HG02623 (cell line): ENCODE measurements at regions not wholly inside any gene's neighbourhood (a gene's known extent, or its start where the extent isn't known, plus 50 kb on each side); places are given as distances from the start of the nearest gene placed in this dataset.

Source experiments
- ATAC-seq: cut with Tn5 transposase; IDR thresholded peaks from one replicate; pipeline ENCODE4 v1.9.1; 2021; ENCODE audit warnings: moderate library complexity; ENCODE audit not compliant: unreplicated experiment

DNA sequence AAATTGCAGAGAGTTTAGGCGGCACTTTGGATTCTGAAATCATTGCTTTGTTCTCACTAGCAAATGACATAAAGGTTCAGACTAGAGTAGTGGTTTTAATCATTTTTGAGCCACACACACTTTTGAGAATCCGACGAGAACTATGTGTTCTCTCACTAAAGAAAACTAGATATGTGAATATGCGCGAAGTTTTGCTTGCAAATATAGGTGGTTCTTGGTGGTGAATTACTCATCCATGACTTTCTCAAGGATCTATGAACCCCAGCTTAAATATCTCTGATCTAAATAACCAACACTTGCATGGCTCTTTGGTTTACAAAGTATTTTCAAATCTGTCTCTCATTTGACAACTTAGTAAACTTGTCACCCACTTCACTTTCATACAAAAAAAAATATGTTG lies 54.8 kb downstream of the NOG start:
- no peak for ATAC-seq

DNA sequence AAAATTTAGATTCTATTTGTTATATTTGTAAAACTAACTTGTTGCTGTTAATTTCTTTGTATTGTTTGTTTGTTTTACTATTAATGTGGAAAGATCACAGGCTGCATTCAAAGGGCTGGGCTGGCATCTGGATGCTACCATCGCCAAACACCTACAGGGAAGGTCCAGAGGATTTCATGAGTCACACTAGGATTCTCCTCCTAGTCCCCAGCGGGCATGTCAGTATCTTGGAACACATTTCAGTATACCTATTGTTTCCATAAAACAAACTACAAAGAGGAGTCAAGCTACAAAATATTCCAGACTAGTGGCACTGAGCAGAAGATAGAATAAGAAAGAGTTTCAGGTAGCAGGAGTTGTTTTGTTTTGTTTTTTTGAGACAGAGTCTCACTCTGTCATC lies 55.3 kb downstream of the NOG start:
- ATAC-seq: no peak

DNA sequence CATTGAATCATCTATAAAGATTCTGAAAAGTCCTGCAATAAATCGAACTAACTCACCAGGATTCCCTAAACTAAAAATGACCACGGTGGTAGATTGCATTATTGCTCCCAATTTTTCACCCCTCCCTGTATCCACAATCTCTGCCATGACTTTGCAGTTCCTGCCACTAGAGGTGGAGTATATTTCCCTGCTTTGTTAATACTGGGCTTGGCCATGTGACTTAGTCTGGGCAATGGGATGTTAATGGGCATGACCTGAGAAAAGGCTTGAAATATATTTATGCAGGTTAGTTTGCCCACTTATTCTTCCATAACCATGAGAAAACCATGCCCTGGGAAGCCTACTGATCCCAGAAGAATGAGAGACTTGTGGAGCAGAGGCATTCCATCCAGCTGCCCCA lies 59.1 kb downstream of the NOG start:
- no peak for ATAC-seq

DNA sequence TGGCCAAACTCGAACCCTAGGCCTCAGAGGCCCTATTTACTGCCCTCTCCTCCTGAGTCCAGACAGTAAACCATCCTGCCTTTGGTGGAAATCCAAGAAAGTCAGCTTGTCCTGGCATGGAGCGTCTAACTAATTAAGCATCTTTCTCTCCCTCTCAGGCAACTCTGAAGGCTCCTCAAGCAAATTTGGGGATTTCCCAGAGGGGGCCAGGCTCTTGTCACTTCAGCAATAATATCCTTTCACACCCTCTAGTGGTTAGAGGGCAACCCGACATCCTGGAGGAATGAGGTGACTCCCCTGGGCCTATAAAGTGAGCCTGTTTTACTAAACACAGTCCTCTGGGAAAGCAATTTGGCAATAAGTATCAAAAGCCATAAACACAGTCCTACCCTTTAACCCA lies 60.4 kb downstream of the NOG start:
- ATAC-seq: peak; percentile 100

DNA sequence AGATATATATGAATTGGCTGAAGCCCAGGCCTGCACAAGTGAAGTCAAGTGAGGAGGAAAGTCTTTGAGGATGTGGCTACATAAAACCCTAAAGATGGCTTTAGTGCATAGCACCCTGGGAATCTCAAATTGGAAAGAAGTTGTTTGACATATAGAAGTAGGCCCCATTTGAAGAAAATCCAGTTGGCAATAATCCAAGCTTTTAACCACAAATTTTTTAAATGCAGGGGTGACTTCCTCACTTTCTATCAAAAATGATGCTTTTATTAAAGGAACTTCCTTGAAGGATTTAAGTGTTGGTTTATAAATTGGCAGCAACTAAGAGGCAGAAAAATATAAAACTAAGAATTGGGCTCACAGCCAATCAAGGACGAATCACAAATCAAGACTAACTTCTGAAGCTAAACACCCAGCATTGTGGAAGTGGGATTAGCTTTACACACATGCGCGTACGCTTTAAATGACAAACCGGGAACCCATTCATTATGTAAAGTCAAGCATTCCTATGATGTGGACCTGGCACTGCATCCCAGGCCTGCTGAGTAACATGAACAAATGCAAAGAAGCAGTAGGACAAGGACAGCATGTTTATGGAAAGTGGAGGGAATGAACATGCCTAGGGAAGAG lies 63.3 kb downstream of the NOG start:
- no peak for ATAC-seq

DNA sequence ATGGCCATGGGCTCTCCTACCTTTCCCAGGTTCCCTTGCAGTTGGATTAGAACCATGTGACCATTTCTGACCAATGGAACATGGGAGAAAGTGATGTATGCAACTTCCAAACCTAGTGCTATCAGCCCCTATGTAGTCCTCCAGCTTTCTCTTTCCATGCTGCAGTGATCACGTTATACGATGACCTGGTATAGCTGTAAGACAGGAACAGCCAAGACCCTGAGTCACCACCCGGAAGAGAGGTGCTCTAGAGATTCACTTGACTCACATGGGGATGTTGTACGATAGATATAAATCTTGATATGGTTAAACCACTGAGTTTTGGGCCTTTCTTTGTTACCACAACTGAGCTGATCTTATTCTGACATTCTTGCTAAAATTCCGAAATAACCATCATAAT lies 65.1 kb downstream of the NOG start:
- no peak for ATAC-seq

DNA sequence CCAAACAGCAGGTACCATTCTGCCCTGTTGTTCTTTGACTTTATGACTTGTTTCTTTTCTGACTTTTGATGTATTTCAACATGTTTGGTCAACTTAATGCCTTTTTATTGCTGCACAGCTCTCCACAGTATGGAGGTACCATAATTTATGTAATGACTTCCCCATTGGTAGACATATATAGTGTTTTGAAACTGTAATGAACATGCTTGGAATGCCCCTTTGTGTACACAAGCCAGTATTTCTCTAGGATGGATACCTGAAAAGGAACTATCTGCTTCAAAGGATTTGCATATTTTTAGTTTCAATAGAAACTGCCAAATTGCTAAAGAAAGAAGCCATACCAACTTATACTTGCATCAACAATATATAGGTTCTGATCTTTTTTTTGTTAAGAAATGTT lies 66.1 kb downstream of the NOG start:
- ATAC-seq: no peak

DNA sequence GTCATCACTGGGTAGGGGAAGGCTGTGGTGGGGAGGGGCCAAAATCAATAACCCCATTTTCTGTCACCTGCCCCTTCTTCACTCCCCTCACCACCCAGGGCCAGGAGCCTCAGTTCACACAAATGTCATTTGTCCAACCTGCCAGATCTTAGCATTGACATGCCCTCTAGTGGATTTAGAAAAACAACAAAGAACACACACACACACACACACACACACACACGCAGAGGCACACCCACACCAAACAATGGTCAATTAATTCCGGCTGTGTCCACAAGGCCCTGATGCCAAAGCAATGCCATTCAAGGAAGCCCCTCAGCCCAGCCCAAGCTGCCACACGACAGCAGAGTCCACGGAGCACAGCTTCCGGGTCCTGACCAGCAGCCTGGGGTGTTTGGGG lies 68.4 kb downstream of the NOG start:
- no peak for ATAC-seq

DNA sequence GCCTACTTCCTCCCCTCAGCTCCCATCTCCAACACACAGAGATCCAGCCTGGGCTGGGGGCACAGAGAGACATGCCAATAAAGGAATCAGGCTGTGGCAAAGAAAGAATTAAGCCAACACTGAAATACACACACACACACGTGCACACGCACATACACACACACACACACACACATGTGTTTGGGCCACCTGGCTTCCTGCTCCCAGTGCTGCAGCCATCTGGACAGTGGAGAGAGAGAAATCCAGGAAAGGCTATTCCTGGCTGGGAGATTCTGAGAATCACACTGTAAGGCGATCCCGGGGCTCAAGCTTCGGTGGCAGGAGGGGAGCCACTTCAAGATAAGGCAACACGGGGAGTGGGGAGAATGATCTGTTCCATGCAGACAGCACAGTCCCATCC lies 72.4 kb downstream of the NOG start:
- no peak for ATAC-seq

DNA sequence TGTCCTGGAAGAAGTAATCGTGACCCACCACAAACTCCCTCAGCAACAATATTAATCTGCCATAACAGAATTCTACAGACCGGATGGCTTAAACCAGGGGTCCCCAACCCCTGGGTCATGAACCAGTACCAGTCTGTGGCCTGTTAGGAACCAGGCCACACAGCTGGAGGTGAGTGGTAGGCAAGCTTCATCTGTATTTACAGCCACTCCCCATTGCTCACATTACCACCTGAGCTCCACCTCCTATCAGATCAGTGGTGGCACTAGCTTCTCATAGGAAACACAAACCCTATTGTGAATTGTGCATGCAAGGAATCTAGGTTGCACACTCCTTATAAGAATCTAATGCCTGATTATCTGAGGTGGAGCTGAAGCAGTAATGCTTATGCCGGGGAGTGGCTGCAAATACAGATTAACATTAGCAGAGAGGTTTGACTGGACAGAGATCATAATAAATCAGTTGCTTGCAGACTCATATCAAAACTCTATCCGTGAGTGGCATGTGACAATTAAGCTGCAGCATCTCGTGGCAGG lies 74.5 kb downstream of the NOG start:
- no peak for ATAC-seq

DNA sequence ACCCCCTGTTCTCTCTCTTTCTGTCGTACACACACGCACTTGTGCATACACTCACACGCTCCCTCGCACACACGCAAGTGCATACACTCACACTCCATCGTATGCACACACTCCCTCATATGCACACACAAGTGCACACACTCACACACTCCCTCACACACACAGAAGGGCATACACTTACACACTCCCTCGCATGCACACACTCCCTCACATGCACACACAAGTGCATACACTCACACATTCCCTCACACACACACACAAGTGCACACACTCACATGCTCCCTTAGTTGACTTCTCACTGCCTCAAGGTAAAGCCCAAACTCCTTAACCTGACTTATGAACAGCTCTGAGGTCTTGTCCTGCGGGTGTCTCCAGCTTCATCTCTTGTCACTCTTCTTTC lies 78.7 kb downstream of the NOG start:
- no peak for ATAC-seq

DNA sequence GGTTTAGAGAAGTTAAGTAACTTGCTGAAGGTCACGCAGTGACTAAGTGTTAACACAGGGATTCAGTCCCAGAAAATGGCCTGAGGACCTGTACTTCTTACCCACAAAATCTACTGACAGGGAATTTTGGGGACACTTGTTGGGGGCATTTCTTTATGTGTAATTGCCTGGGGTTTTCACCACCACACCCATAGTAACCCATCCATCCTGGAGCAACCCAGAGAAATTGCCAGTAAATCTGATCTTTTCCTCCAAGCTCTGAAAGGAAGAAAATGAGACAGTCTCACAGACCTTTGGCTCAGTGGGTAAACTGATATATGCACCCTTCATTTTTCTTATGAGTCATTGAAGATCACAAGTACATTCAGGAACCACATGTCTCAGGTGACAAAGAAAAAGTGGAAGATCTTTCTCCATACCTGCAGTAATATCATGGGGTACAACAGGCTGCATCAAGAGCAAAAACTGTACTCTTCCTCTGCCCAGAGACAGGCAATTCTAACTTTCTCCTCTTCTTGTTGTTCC lies 81.0 kb downstream of the NOG start:
- ATAC-seq: no peak

DNA sequence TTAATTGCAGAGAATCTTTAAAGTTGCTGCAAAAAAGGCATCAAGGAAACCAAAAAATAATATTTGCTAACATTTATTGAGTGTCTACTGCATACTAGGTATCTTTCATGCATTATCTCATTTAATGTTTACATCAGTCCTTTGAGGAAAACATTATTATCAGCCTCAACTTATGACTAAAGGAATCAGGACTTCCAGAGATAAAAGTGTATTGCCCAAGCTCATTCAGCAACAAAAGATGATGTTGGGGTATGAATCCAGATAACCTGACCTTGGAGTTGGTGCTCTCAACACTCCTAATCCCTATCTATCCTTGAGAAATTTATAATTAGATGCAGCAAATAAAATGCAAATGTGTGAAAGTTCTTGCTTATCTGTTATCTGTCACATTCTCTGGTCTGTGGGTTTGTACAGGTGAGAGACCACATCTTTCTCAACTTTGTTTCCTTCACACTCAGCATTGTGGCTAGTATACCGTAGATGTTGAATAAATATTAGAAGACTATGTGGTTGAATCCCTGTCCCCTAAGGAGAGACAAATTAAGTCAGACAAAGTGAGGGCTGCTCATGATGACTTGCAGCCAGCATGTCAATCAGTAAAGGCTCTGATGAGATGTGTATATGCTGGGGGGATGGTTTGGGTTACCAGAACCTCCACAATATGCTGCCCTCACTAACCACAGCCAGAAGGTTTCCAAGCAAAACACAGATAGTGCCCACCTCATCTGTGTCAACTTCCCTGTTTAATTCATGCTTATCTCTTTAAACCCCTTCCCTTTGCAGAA lies 82.6 kb downstream of the NOG start:
- ATAC-seq: no peak

DNA sequence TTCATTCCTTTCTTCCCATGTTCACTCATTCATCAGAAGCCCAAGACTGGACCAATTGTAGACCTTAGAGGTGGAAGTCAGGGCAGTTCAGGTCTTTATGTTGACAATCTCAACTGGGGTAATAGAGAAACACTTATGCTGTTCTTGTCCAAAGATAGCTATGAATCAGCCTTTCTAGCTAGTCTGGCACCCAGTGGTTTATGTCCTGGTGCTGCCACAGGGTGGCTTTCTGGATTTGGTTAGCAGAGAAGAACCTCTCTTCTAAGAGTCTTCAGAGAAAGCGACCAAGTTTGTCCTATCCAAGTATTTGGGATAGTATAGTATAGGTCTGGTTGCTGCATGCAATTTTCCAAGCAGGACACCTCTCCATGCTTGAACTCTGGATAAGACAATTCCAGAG lies 83.3 kb downstream of the NOG start:
- no peak for ATAC-seq

DNA sequence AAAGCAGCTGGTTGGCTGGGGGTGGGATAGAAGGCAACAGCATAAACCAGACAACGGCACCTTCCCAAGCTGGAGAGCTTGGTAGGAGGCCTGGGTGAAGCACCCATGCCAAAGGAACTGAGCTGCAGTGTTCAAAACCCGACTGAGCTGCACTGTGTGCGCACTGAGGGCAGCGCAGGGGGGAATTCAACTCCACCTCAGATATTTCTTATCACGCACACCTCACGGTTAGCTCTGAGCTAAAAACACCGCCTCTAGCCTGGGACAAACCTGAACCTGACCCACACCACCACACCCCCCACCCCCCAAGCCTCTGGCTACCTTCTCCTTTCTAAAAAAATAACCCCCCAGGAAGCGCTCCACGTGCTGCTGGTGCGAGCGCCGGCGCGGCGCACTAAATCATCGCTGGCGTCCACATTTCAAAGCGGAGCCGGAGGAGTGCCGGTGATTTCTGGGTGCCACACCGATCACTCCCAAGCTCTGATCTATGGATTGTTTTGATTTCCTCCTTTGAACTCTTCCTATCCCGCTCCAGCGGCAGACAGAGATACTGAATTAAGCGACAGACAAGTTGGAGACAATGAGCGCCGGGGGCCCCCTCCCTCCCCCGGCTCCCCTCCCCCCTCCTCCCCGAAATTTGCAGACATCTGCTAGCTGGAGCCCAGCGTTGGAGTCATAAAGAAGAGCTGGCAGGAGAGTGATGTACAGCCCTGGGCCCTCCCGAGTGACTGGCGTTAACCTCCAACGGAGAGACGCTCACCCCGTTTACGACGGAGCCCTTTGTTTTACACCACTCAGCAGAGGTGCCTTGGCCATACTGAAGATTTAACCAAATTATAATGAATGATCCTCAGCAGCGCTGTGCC lies 85.0 kb downstream of the NOG start:
- no peak for ATAC-seq

DNA sequence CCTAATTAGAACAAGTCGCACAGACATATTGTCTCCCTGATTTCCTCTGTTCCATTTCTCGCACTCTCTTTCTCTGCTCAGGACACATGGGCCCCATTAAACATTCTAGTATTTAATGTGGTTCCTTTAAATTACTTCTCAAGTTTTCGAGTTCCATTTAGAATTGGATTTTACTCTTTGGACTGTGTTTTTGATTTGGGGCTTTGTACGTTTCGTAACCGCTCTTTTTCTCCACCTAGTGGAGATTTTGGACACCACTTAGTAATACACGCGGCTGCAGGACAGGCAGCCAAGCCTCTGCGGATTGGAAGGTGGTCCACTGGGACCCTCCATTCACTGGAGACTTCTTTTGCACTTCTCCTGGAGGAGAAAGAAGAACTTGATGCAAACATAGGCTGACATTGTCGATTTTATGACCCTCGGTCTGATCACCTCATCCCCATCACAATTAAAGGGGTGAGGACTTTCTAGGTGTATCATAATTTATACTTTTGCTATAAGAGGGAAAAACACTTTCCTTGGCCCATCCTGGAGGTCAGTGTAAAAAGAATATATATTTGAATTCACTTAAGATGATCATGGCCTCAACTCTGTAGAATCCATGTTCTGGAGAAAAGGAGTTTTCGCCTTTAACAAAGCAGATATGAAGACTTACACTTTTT lies 85.7 kb downstream of the NOG start:
- ATAC-seq: no peak

DNA sequence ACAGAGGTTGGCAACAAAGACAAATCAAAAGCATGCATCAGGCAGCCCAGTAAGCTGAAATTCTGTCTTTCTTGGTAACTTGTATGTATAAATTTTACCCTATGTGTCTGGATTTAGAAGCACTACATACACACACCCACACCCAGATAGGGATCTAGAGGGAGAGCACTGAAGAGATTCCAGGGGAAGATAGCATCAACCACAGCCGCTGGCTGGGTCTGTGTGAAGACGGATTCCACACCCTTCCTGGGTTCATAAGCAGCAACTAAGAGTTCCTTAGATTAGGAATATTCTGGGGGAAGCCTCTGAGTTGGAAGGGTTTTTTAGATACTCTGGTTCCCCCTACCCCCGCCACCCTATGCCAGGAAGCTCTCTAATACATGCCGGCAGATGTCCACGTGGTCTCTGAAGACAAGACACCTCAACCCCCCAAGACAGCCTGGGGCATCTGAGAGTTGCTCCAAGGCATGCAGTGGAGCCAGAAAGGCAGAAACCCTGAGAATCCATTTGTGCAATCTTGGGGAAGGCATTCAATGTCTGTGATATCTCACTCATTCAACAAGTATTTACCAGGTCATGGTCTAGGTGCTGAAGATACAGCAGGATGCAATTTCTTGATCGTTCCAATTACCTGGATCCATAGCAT lies 86.4 kb downstream of the NOG start:
- ATAC-seq: no peak

DNA sequence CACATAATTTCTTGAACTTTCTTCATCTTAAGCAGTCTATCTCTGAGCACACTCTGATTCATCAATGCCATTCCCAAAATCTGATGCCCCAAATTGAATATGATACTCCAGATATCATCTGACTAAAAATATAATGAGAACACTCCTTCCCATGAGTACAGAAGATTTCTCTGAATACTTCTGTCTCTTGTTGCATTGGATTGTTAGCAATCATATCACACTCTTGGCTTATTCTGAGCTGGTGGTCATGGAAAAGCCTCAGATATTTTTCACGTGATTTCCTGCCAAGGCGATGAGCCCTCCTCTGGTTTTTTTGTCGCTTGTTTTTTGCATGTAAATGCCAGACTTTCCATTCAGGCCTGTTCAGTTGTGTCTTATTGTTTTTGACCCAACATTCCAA lies 87.2 kb downstream of the NOG start:
- no peak for ATAC-seq

DNA sequence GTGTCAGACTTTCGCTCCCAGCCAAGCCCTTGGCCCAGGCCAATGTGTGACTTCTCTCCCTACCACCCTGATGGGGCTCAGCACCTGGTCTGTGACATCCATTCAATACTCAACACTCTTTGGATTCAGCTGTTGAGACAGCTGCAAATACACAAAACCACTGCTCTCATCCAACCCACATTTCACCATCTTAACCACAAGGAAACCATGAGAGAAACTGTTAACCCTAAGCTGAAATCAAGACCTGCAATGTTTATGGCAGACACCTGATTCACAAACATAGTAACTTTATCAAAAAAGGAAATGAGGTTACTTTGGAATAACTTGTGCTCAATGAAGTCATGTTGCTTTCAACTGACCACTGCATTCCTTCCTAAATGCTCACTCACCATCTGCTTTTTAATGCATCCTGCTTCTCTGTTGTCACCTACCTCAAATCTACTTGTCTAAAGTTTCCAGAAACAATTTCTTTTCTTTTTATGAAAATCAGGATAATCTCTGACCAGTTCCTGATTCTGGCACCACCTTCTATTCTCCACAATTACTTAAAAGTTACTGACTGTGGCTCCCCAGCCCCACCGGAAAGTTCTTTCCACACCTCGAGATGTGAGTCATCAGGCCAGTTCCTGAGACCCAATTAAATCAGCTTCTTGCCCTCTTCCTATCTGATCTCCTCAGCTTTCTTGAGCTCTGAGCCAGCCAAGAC lies 88.2 kb downstream of the NOG start:
- ATAC-seq: peak; percentile 60

DNA sequence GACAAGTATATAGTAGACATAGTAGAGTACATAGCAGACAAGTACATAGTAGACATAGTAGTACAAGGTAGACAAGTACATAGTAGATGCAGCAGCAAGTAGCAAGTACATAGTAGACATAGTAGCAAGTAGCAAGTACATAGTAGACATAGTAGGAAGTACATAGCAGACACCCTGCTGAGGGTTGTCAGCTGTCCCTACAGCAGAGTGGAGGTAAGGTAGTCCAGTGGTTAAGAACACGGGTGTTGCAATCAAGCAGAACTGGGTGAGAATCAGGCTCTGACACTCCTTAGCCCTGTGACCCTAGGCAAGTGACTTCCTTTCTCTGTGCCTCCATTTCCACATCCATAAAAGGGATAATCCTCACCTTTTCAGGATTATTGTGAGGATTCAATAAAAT lies 94.7 kb downstream of the NOG start:
- ATAC-seq: no peak
